Epithelial cell of esophagus (primary cell): ENCODE measurements at regions not wholly inside any gene's neighbourhood (a gene's known extent, or its start where the extent isn't known, plus 50 kb on each side); places are given as distances from the start of the nearest gene placed in this dataset.
A peak's percentile ranks its signal among the peaks of the same experiment; 100 is the strongest.

ENCODE experiments used
- DNase-seq: peaks from one replicate; pipeline ENCODE4 v3.0.0; 2010; ENCODE audit warnings: low read depth
- H3K4me3 ChIP-seq: 2 replicates; pipeline ENCODE4 v1.5.1; 2011; ENCODE audit warnings: mild to moderate bottlenecking, low read length, control low read depth
- TF ChIP-seq, protein P1 (sequence below): IDR thresholded peaks from 2 replicates; pipeline ENCODE4 v1.5.1; 2011; ENCODE audit warnings: low read depth, mild to moderate bottlenecking, low read length, control low read depth, inconsistent platforms; ENCODE audit not compliant: insufficient read depth; ENCODE audit errors: missing control alignments

DNA sequence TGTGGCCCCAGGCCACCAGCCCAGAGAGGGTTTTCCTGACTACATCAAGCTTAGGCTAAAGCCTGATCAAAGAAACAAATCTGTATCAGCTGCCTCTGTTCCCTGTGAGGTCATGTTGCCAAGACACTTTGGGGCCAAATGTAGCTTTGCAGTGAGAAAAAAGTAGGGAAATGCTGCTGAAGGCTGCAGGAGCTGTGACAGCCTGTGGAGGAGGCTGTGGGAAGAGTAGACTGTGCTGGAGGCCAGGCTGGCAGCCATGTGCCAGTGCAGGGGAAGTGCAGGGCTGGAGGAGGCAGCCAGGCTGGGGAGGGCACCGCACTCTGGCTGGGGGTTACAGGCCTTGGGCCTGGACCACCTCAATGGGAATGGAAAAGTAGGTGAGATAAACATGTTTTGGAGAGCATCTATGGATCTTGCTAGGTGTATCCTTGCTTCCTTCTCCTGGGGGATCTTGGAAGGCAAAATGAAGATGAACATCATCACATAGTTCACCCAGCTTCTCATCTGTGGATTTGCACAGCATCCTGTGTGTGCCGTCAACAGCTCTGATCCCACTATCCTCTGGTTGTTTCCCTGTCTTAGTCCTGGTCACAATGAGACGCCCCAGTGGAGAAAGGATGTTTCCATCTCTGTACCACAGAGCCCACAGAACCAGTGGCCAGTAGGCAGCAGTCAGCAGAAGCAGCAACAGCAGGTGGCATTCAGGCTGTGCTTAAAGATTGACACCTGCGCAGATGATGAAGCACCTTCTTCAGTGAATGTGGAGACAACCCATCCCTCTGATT lies 103.8 kb upstream of the COPS8 start:
- TF ChIP-seq, protein P1, sequence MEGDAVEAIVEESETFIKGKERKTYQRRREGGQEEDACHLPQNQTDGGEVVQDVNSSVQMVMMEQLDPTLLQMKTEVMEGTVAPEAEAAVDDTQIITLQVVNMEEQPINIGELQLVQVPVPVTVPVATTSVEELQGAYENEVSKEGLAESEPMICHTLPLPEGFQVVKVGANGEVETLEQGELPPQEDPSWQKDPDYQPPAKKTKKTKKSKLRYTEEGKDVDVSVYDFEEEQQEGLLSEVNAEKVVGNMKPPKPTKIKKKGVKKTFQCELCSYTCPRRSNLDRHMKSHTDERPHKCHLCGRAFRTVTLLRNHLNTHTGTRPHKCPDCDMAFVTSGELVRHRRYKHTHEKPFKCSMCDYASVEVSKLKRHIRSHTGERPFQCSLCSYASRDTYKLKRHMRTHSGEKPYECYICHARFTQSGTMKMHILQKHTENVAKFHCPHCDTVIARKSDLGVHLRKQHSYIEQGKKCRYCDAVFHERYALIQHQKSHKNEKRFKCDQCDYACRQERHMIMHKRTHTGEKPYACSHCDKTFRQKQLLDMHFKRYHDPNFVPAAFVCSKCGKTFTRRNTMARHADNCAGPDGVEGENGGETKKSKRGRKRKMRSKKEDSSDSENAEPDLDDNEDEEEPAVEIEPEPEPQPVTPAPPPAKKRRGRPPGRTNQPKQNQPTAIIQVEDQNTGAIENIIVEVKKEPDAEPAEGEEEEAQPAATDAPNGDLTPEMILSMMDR: no peak
- H3K4me3 ChIP-seq: no peak overlapping the region
- DNase-seq: no peak

DNA sequence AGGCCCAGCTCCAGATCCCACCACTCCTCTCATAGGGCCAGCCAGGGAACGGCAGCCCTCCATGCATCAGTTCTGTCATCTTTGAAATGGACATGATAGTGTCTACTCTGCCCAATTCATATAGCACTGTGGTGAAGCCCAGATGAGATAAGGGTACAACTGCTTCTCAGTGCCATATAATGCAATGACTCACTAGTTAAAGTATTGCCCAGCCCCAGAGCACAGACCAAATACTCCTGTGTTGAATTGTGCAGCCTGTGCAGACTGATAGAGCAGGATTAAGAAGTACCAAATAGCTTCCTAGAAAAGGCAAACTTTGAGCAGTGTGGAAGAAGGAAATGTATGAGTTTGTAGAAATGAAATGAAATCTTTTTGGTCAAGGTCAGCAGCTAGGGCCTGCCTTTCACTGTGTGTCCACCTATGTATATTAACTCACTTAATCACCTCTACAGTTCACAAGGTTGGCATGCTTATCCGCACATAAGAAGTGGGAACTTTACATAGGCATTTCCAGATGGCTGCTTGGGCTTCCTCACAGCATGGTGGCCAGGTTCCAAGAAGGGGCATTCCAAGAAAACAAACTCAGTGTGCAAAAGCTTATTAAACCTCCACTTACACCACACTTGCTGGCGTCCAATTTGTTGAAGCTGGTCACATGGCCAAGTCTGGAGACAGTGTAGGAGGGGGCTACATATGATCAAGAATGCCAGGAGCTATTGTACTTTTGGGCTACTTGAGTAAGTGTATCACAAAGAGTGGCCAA lies 102.8 kb upstream of the COPS8 start:
- TF ChIP-seq, protein P1: no peak
- DNase-seq: no peak
- H3K4me3 ChIP-seq: no peak overlapping the region

DNA sequence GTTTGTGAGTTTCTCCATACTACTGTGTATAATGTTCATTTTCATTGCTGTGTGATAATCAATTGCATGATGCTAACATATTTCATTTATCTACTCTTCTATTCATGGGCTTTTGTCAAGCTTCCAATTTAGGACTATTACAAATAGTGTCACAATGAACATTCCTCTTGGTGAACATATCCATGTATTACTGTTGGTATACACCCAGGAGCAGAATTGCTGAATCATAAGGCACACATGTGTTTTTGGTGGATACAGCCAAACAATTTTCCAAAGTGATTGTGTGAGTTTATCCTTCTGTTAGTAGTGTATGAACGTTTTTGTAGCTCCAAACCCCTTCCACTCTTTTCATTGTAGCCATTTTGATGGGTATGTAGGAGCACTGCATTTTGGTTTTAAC lies 101.6 kb upstream of the COPS8 start:
- H3K4me3 ChIP-seq: no peak overlapping the region
- peak; percentile 52 for DNase-seq
- TF ChIP-seq, protein P1: no peak

DNA sequence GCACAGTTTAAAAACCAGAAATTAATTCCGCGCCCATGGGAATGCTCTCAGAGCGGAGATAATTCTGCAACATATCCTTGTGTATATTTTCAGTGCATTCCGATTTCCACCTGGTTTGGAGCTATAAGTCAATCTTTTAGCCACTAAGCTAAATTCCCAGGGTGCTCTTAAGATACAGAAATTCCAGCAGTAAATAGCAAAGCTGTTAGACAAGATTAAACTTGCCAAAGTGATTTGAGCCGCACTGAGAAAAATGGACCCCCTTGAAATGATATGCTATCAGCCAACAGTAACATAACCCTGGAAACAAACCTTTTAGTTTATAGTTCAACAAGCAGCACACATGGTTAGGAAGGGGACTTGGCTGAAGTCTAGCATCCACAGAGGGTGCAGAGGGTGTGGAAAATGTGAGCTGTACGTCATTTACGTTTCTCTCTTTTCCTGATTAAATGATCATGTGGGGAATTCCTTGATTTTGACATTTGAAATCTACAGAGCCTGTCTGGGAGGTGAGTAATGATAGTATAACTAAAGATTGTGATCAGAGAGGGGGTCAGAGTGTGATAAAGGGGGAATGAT lies 99.8 kb upstream of the COPS8 start:
- TF ChIP-seq, protein P1: no peak
- DNase-seq: peak; percentile 30
- no peak overlapping the region for H3K4me3 ChIP-seq

DNA sequence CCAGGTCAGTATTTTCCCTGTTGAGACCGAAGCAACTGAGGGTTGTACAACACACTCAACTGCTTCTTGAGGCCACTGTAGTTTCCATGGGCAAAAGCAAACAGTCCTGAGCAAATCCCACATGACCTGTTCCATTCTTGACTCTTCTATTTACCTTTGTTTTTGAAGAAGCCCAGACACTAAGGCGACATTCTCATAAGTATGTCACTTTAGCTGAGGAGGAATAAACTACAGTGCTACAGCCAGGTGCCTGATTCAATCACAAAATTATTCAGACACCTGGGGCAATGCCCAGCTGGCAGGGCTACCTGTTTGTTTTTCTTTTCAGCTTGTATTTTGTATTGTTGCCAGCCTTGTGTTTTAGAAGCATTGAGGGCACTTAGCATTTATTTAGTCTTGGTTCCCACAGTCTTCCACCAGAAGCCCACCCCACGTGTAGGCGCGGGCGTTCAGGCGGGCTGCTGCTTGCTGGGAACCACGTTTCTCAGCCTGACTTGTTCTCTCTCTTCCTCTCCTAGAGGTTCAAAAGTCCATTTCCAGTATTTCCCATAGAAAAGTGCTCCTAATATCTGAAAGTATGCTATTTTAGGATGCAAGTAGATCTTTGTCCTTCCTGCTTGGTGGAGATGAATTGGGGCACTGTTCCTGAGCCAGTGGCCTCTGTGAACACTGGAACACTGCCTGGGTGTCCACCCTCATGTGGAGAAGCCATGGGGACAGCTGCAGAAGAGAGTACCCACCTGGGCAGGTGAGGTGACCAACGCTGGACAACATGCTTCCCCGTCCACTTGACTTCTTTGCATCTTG lies 99.0 kb upstream of the COPS8 start:
- H3K4me3 ChIP-seq: no peak overlapping the region
- DNase-seq: peak; percentile 44
- TF ChIP-seq, protein P1: no peak

DNA sequence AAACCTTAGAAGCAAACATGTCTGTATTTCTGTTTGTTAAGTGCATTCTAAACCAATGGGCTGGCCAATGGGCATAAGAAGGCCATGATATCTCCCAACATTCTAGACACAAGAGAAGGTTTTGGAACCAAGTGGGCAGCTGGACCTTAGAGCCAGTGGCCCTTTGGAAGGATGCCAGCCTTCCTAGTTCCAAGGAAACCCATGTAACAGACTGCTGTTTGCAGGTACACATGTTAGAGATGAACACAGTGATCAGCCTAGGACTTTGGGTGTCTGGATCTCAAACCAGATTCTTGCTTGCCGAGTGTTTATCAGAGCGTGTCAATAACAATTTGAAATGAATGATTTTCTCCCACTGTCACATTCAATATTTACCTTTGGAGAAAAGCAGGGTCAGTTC lies 97.5 kb upstream of the COPS8 start:
- TF ChIP-seq, protein P1: no peak
- no peak overlapping the region for H3K4me3 ChIP-seq
- DNase-seq: no peak
